ENCODE measurements at regions not wholly inside any gene's neighbourhood (a gene's known extent, or its start where the extent isn't known, plus 50 kb on each side); places are given as distances from the start of the nearest gene placed in this dataset.

- in situ Hi-C loops (cut with MboI; ENCODE audit: low pct_ligation_motif_present in 1 of 4, low pct_unique_long_range_greater_than_20kb in 1 of 4, low sequenced_read_pairs in 3 of 4) (no loop called here), intact Hi-C loops (cut with DNase I; ENCODE audit: low total_unique reads) (no loop called here)
- DNase-seq: no peak
- Histone ChIP-seq H3K4me1 (no peaks in the 10 kb centered on the region), H3K36me3 (no peaks in the 10 kb centered on the region), H3K9me3 (peaks cover 8 to 13% of the 10 kb centered on the region in 2 donors), H3K27me3 (no peaks in the 10 kb centered on the region), H3K27ac (no peak overlapping the region), H3K4me3 (no peak overlapping the region)
- no peak for TF ChIP-seq EP300 (IDR thresholded peaks at IDR 0.05; ENCODE audit: low read depth)
- no peak for TF ChIP-seq POLR2A (IDR thresholded peaks at IDR 0.05)
- no peak for TF ChIP-seq POLR2AphosphoS5 (IDR thresholded peaks at IDR 0.05)
- TF ChIP-seq CTCF (IDR thresholded peaks at IDR 0.05): no peak
- WGBS, 2 donors (ENCODE audit: low coverage in 1 of 2): 32 to 62% methylated on average over 1 of the region's 1 CpG
Measured at GRCh38 chr14:35456261-35456660, 51.7 kb upstream of the NFKBIA start.

- intact Hi-C loops (cut with DNase I; ENCODE audit: low total_unique reads): no loop called here
- 100% methylated on average over 1 of the region's 1 CpG; no CpG with 5 or more reads in 1 of the 2 donors for WGBS, 2 donors (ENCODE audit: low coverage in 1 of 2)
- in situ Hi-C loops (cut with MboI; ENCODE audit: low pct_ligation_motif_present in 1 of 4, low pct_unique_long_range_greater_than_20kb in 1 of 4, low sequenced_read_pairs in 3 of 4): no loop called here
- Histone ChIP-seq H3K4me3 (no peak overlapping the region), H3K9me3 (peaks cover 8 to 13% of the 10 kb centered on the region in 2 donors), H3K36me3 (no peaks in the 10 kb centered on the region), H3K27ac (no peak overlapping the region), H3K4me1 (no peaks in the 10 kb centered on the region), H3K27me3 (no peaks in the 10 kb centered on the region)
- no peak for TF ChIP-seq EP300 (IDR thresholded peaks at IDR 0.05; ENCODE audit: low read depth)
- no peak for TF ChIP-seq POLR2A (IDR thresholded peaks at IDR 0.05)
- TF ChIP-seq POLR2AphosphoS5 (IDR thresholded peaks at IDR 0.05): no peak
- TF ChIP-seq CTCF (IDR thresholded peaks at IDR 0.05): no peak
- DNase-seq: no peak
Measured at GRCh38 chr14:35458442-35458841, 53.9 kb upstream of the NFKBIA start.

- H3K36me3 ChIP-seq: no peaks in the 10 kb centered on the region
- H3K27ac ChIP-seq: no peak overlapping the region
- 69 to 74% methylated on average over 3 of the region's 3 CpGs for WGBS, 2 donors (ENCODE audit: low coverage in 1 of 2)
- H3K4me3 ChIP-seq: no peak overlapping the region
- no peaks in the 10 kb centered on the region for H3K27me3 ChIP-seq
- TF ChIP-seq POLR2A (IDR thresholded peaks at IDR 0.05): no peak
- TF ChIP-seq POLR2AphosphoS5 (IDR thresholded peaks at IDR 0.05): no peak
- TF ChIP-seq EP300 (IDR thresholded peaks at IDR 0.05; ENCODE audit: low read depth): no peak
- no peak for TF ChIP-seq CTCF (IDR thresholded peaks at IDR 0.05)
- peaks cover 8 to 13% of the 10 kb centered on the region in 2 donors for H3K9me3 ChIP-seq
- in situ Hi-C loops (cut with MboI; ENCODE audit: low pct_ligation_motif_present in 1 of 4, low pct_unique_long_range_greater_than_20kb in 1 of 4, low sequenced_read_pairs in 3 of 4): no loop called here
- no peaks in the 10 kb centered on the region for H3K4me1 ChIP-seq
- intact Hi-C loops (cut with DNase I; ENCODE audit: low total_unique reads): no loop called here
- DNase-seq: no peak
Measured at GRCh38 chr14:35459776-35460175, 55.2 kb upstream of the NFKBIA start.

- TF ChIP-seq CTCF (IDR thresholded peaks at IDR 0.05): no peak
- no peak for TF ChIP-seq EP300 (IDR thresholded peaks at IDR 0.05; ENCODE audit: low read depth)
- no peak for TF ChIP-seq POLR2AphosphoS5 (IDR thresholded peaks at IDR 0.05)
- TF ChIP-seq POLR2A (IDR thresholded peaks at IDR 0.05): no peak
- no peaks in the 10 kb centered on the region for H3K4me1 ChIP-seq
- H3K27me3 ChIP-seq: peaks cover 30% of the 10 kb centered on the region
- in situ Hi-C loops (cut with MboI; ENCODE audit: low pct_ligation_motif_present in 1 of 4, low pct_unique_long_range_greater_than_20kb in 1 of 4, low sequenced_read_pairs in 3 of 4): no loop called here
- intact Hi-C loops (cut with DNase I; ENCODE audit: low total_unique reads): loop anchor here (10.0 kb wide), 1 partner anchor 1294 kb away; no protein-coding TSS in a partner anchor
- no peaks in the 10 kb centered on the region for H3K9me3 ChIP-seq
- no peak overlapping the region for H3K27ac ChIP-seq
- no peaks in the 10 kb centered on the region for H3K36me3 ChIP-seq
- WGBS, 2 donors (ENCODE audit: low coverage in 1 of 2): 0 to 7% methylated on average over 2 to 3 of the region's 3 CpGs
- H3K4me3 ChIP-seq: no peak overlapping the region
- DNase-seq: no peak
Measured at GRCh38 chr14:35470755-35471154, 63.2 kb upstream of the INSM2 start.
